ENCODE measurements at regions not wholly inside any gene's neighbourhood (a gene's known extent, or its start where the extent isn't known, plus 50 kb on each side); places are given as distances from the start of the nearest gene placed in this dataset.

GRCh38 chrX:64792598-64793337 lies 183.5 kb downstream of the ZC4H2 start:
- no peaks in the 10 kb centered on the region for H3K4me1 ChIP-seq (ENCODE audit: insufficient read depth)
- H3K9me2 ChIP-seq (ENCODE audit: insufficient read depth), result no peaks in the 10 kb centered on the region
- no peaks in the 10 kb centered on the region for H4K20me1 ChIP-seq (ENCODE audit: insufficient read depth)
- H3K27ac ChIP-seq, result no peak overlapping the region
- no peaks in the 10 kb centered on the region for H3K27me3 ChIP-seq (replicated peaks; ENCODE audit: insufficient read depth)
- H2AFZ ChIP-seq, result no peak overlapping the region
- H3K9ac ChIP-seq, result no peak overlapping the region
- no peak for TF ChIP-seq EZH2phosphoT487 (IDR thresholded peaks at IDR 0.05; ENCODE audit: insufficient read depth, low read depth)
- H3K79me2 ChIP-seq (ENCODE audit: insufficient read depth), result no peaks in the 10 kb centered on the region
- no peaks in the 10 kb centered on the region for H3K36me3 ChIP-seq (ENCODE audit: low read depth)
- no peak overlapping the region for H3K4me2 ChIP-seq (ENCODE audit: unreplicated experiment)
- no peak overlapping the region for H3K4me3 ChIP-seq
- no peaks in the 10 kb centered on the region for H3K9me3 ChIP-seq (ENCODE audit: low read depth)
- DNase-seq, result no peak
- in situ Hi-C loops (cut with MboI), result no loop called here
- H3F3A ChIP-seq (ENCODE audit: insufficient read depth), result no peaks in the 10 kb centered on the region

GRCh38 chrX:64782923-64783322 lies 193.3 kb downstream of the ZC4H2 start:
- no peak for DNase-seq
- no peaks in the 10 kb centered on the region for H3K9me2 ChIP-seq (ENCODE audit: insufficient read depth)
- no peaks in the 10 kb centered on the region for H3K79me2 ChIP-seq (ENCODE audit: insufficient read depth)
- H2AFZ ChIP-seq, result no peak overlapping the region
- no peak overlapping the region for H3K4me3 ChIP-seq
- no peaks in the 10 kb centered on the region for H3F3A ChIP-seq (ENCODE audit: insufficient read depth)
- 30 to 34% methylated on average over 5 of the region's 5 CpGs for WGBS, 2 experiments (ENCODE audit: low coverage in 1 of 2, low lambda C conversion rate in 2 of 2, missing lambda C conversion rate in 2 of 2)
- no peaks in the 10 kb centered on the region for H3K4me1 ChIP-seq (ENCODE audit: insufficient read depth)
- H4K20me1 ChIP-seq (ENCODE audit: insufficient read depth), result no peaks in the 10 kb centered on the region
- H3K9ac ChIP-seq, result no peak overlapping the region
- H3K36me3 ChIP-seq (ENCODE audit: low read depth), result no peaks in the 10 kb centered on the region
- no peaks in the 10 kb centered on the region for H3K9me3 ChIP-seq (ENCODE audit: low read depth)
- TF ChIP-seq EZH2 (IDR thresholded peaks at IDR 0.05; ENCODE audit: insufficient read depth, poor library complexity, severe bottlenecking) (no peak), EZH2phosphoT487 (IDR thresholded peaks at IDR 0.05; ENCODE audit: insufficient read depth, low read depth) (no peak)
- H3K27ac ChIP-seq, result no peak overlapping the region
- in situ Hi-C loops (cut with MboI), result no loop called here
- no peaks in the 10 kb centered on the region for H3K27me3 ChIP-seq (replicated peaks; ENCODE audit: insufficient read depth)
- no peak overlapping the region for H3K4me2 ChIP-seq (ENCODE audit: unreplicated experiment)

DNA sequence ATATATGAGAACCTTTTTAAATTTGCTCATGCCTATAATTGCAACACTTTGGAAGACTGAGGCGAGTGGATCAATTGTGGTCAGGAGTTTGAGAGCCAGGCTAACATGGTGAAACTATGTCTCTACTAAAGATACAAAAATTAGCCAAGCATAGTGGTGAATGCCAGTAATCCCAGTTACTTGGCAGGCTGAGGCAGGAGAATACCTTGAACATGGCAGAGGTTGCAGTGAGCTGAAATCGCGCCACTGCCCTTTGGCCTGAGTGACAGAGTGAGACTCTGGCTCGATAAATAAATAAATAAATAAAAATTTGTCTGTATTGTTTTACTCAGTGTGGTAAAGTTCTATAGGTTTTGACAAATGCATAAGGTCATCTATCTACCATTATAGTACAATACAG lies 218.2 kb downstream of the ZC4H2 start:
- no peak overlapping the region for H3K4me3 ChIP-seq
- H3K9me3 ChIP-seq (ENCODE audit: low read depth), result no peaks in the 10 kb centered on the region
- 31% methylated on average over 4 of the region's 4 CpGs for WGBS, 2 experiments (ENCODE audit: low coverage in 1 of 2, low lambda C conversion rate in 2 of 2, missing lambda C conversion rate in 2 of 2)
- no peaks in the 10 kb centered on the region for H3K4me1 ChIP-seq (ENCODE audit: insufficient read depth)
- no peaks in the 10 kb centered on the region for H3K36me3 ChIP-seq (ENCODE audit: low read depth)
- no peaks in the 10 kb centered on the region for H3K27me3 ChIP-seq (replicated peaks; ENCODE audit: insufficient read depth)
- in situ Hi-C loops (cut with MboI), result no loop called here
- H3K79me2 ChIP-seq (ENCODE audit: insufficient read depth), result no peaks in the 10 kb centered on the region
- H3K9ac ChIP-seq, result no peak overlapping the region
- H3F3A ChIP-seq (ENCODE audit: insufficient read depth), result no peaks in the 10 kb centered on the region
- no peaks in the 10 kb centered on the region for H3K9me2 ChIP-seq (ENCODE audit: insufficient read depth)
- H4K20me1 ChIP-seq (ENCODE audit: insufficient read depth), result no peaks in the 10 kb centered on the region
- H2AFZ ChIP-seq, result no peak overlapping the region
- no peak for DNase-seq
- no peak overlapping the region for H3K27ac ChIP-seq
- no peak overlapping the region for H3K4me2 ChIP-seq (ENCODE audit: unreplicated experiment)
- TF ChIP-seq EZH2 (IDR thresholded peaks at IDR 0.05; ENCODE audit: insufficient read depth, poor library complexity, severe bottlenecking), result no peak
- TF ChIP-seq EZH2phosphoT487 (IDR thresholded peaks at IDR 0.05; ENCODE audit: insufficient read depth, low read depth), result no peak

DNA sequence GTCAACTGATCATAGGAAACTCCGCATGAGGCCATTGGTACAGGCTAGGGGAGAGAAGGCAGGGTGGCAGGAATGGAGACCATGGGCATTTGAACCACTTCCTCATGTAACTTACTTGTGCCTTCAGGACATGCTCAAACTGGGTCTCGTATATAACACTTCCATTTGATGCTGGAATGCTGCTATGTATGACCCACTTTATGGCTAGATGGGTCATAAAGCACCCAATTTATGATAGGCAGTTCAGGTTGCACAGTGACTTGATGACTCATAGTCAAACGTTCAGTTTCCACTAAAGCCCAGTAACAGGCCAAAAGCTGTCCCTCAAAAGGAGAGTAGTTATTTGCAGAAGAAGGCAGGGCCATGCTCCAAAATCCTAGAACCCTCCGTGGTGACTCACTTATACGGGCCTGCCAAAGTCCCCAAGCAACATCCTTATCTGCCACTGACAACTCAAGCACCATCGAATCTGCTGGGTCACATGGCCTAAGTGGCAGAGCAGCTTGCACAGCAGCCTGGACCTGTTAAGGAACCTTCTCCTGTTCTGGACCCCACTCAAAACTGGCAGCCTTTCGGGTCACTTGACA lies 236.4 kb downstream of the ZC4H2 start:
- Histone ChIP-seq H3K27ac (no peak overlapping the region), H3K9me2 (ENCODE audit: insufficient read depth) (no peaks in the 10 kb centered on the region), H3K4me1 (ENCODE audit: insufficient read depth) (no peaks in the 10 kb centered on the region), H3K36me3 (ENCODE audit: low read depth) (no peaks in the 10 kb centered on the region), H3F3A (ENCODE audit: insufficient read depth) (no peaks in the 10 kb centered on the region), H3K4me3 (no peak overlapping the region), H3K27me3 (replicated peaks; ENCODE audit: insufficient read depth) (no peaks in the 10 kb centered on the region), H3K9me3 (ENCODE audit: low read depth) (no peaks in the 10 kb centered on the region), H3K4me2 (ENCODE audit: unreplicated experiment) (no peak overlapping the region), H2AFZ (no peak overlapping the region), H4K20me1 (ENCODE audit: insufficient read depth) (no peaks in the 10 kb centered on the region), H3K9ac (no peak overlapping the region), H3K79me2 (ENCODE audit: insufficient read depth) (no peaks in the 10 kb centered on the region)
- DNase-seq, result no peak
- WGBS, 2 experiments (ENCODE audit: low coverage in 1 of 2, low lambda C conversion rate in 2 of 2, missing lambda C conversion rate in 2 of 2), result 20 to 26% methylated on average over 4 to 6 of the region's 7 CpGs
- TF ChIP-seq EZH2 (IDR thresholded peaks at IDR 0.05; ENCODE audit: insufficient read depth, poor library complexity, severe bottlenecking) (no peak), EZH2phosphoT487 (IDR thresholded peaks at IDR 0.05; ENCODE audit: insufficient read depth, low read depth) (no peak)
- in situ Hi-C loops (cut with MboI), result no loop called here
